H1 (cell line): ENCODE measurements at regions not wholly inside any gene's neighbourhood (a gene's known extent, or its start where the extent isn't known, plus 50 kb on each side); places are given as distances from the start of the nearest gene placed in this dataset.

Experiments used
- CTCF ChIA-PET: fragments of 300-600 bp; sonication (Branson Sonifier 250); formaldehyde crosslinking; loops from one replicate; lab custom pipeline; 2021; ENCODE audit not compliant: partially characterized antibody; lab: Charles Lee
- POLR2A ChIA-PET: fragments of 300-600 bp; sonication (Branson Sonifier 250); formaldehyde crosslinking; loops from one replicate; lab custom pipeline; 2021; ENCODE audit warnings: inconsistent platforms; ENCODE audit not compliant: partially characterized antibody; lab: Charles Lee
- DNase-seq, 2 experiments: peaks; one replicate each; pipeline versions ENCODE4 v3.0.0 to v3.0.0-alpha.2; 2010 to 2022; ENCODE audit warnings: low spot score in 2 of 2, low read depth in 1 of 2, mixed read lengths in 1 of 2
- FAIRE-seq: peaks from 2 replicates; lab custom pipeline; 2011; peaks lifted over from hg19 to GRCh38; lab: Jason Lieb, UNC
- H2AFZ ChIP-seq: 2 replicates; pipeline ENCODE4 v1.8.1; 2012; ENCODE audit warnings: low read length, inconsistent platforms
- H2AK5ac ChIP-seq: 2 replicates; pipeline ENCODE4 v1.6.1; 2013; ENCODE audit warnings: low read depth, low read length
- H2BK120ac ChIP-seq: replicated peaks from 2 replicates; pipeline ENCODE3; 2013; ENCODE audit warnings: low read depth, low read length, inconsistent platforms
- H2BK12ac ChIP-seq: 2 replicates; pipeline ENCODE4 v1.6.1; 2013; ENCODE audit warnings: low read depth, low read length
- H2BK15ac ChIP-seq: 2 replicates; pipeline ENCODE4 v1.6.1; 2013; ENCODE audit warnings: low read length
- H2BK20ac ChIP-seq: 2 replicates; pipeline ENCODE4 v1.6.1; 2013; ENCODE audit warnings: low read length
- H2BK5ac ChIP-seq: 2 replicates; pipeline ENCODE4 v1.6.1; 2013; ENCODE audit warnings: low read depth, low read length
- H3K14ac ChIP-seq: 2 replicates; pipeline ENCODE4 v1.6.1; 2013; ENCODE audit warnings: inconsistent platforms; ENCODE audit not compliant: insufficient read length
- H3K18ac ChIP-seq: 2 replicates; pipeline ENCODE4 v1.6.1; 2013; ENCODE audit warnings: low read length; ENCODE audit errors: extremely low read depth
- H3K23ac ChIP-seq: 2 replicates; pipeline ENCODE4 v1.6.1; 2013; ENCODE audit warnings: inconsistent platforms; ENCODE audit not compliant: insufficient read length
- H3K23me2 ChIP-seq: 2 replicates; pipeline ENCODE4 v1.6.1; 2013; ENCODE audit warnings: low read depth, low read length
- H3K27ac ChIP-seq: 2 replicates; pipeline ENCODE4 v1.6.1; 2011; ENCODE audit warnings: low read depth, low read length, inconsistent platforms
- H3K27me3 ChIP-seq, 4 experiments: replicated peaks in 1 of 4; 1 replicate in 1 of 4; 2 replicates in 3 of 4; pipeline versions ENCODE4 v1.6.1 to v1.8.1; 2011 to 2013; ENCODE audit warnings: low read length in 3 of 4, mild to moderate bottlenecking in 3 of 4, inconsistent platforms in 2 of 4, mixed read lengths in 2 of 4, moderate library complexity in 1 of 4; ENCODE audit not compliant: control insufficient read depth in 3 of 4, insufficient read depth in 3 of 4; ENCODE audit errors: extremely low read depth in 1 of 4
- H3K36me3 ChIP-seq, 4 experiments: 2 replicates each; pipeline versions ENCODE4 v1.6.1 to v1.8.1; 2011 to 2013; ENCODE audit warnings: mild to moderate bottlenecking in 4 of 4, low read length in 3 of 4, moderate library complexity in 2 of 4, control low read depth in 1 of 4, inconsistent platforms in 1 of 4; ENCODE audit not compliant: insufficient read depth in 4 of 4, control insufficient read depth in 2 of 4
- H3K4ac ChIP-seq: replicated peaks from 2 replicates; pipeline ENCODE3; 2013; ENCODE audit warnings: low read length, low read depth, mixed read lengths, inconsistent platforms; ENCODE audit not compliant: insufficient read length
- H3K4me1 ChIP-seq, 4 experiments: replicated peaks in 1 of 4; 1 replicate in 1 of 4; 2 replicates in 3 of 4; pipeline versions ENCODE4 v1.6.1 to v1.8.1; 2011 to 2013; ENCODE audit warnings: low read length in 3 of 4, inconsistent platforms in 2 of 4, mixed read lengths in 1 of 4; ENCODE audit not compliant: insufficient read depth in 4 of 4, control insufficient read depth in 3 of 4
- H3K4me2 ChIP-seq, 2 experiments: 2 replicates each; pipeline versions ENCODE4 v1.6.1 to v1.8.1; 2011 to 2013; ENCODE audit warnings: low read depth in 2 of 2, low read length in 2 of 2, control low read depth in 1 of 2, inconsistent platforms in 1 of 2, mild to moderate bottlenecking in 1 of 2; ENCODE audit not compliant: insufficient read depth in 1 of 2
- H3K4me3 ChIP-seq, 4 experiments: fragments of 200-600, 300-600 bp in 1 of 4; sonication (generic), shearing (Covaris generic), sonication (Bioruptor Twin) in 1 of 4; 2 replicates each; pipeline versions ENCODE4 v1.5.1 to v1.8.1; 2011 to 2016; ENCODE audit warnings: low read length in 4 of 4, low read depth in 3 of 4, control low read depth in 2 of 4, inconsistent platforms in 2 of 4, mild to moderate bottlenecking in 2 of 4, mixed read lengths in 1 of 4, moderate library complexity in 1 of 4; ENCODE audit not compliant: insufficient read depth in 2 of 4; ENCODE audit errors: extremely low read depth in 1 of 4
- H3K56ac ChIP-seq: replicated peaks from 2 replicates; pipeline ENCODE3; 2013; ENCODE audit warnings: low read depth, mild to moderate bottlenecking, mixed read lengths, low read length, inconsistent platforms; ENCODE audit not compliant: insufficient read length
- H3K79me1 ChIP-seq: 2 replicates; pipeline ENCODE4 v1.6.1; 2013; ENCODE audit warnings: low read depth, low read length, control low read depth
- H3K79me2 ChIP-seq, 2 experiments: 2 replicates each; pipeline versions ENCODE4 v1.6.1 to v1.8.1; 2012 to 2013; ENCODE audit warnings: low read length in 2 of 2, mild to moderate bottlenecking in 2 of 2, inconsistent platforms in 1 of 2; ENCODE audit not compliant: insufficient read depth in 2 of 2, control insufficient read depth in 1 of 2
- H3K9ac ChIP-seq, 4 experiments: replicated peaks in 1 of 4; 1 replicate in 1 of 4; 2 replicates in 3 of 4; pipeline versions ENCODE4 v1.6.1 to v1.8.1; 2011 to 2013; ENCODE audit warnings: low read depth in 3 of 4, low read length in 3 of 4, control low read depth in 2 of 4, mild to moderate bottlenecking in 2 of 4, moderate library complexity in 2 of 4, inconsistent platforms in 1 of 4; ENCODE audit errors: extremely low read depth in 1 of 4
- H3K9me3 ChIP-seq, 2 experiments: 2 replicates each; pipeline versions ENCODE4 v1.6.1 to v1.8.1; 2012 to 2013; ENCODE audit warnings: mild to moderate bottlenecking in 2 of 2, moderate library complexity in 2 of 2, control low read depth in 1 of 2, inconsistent platforms in 1 of 2, low read depth in 1 of 2, low read length in 1 of 2, mixed read lengths in 1 of 2; ENCODE audit not compliant: insufficient read depth in 2 of 2
- H4K20me1 ChIP-seq, 2 experiments: replicated peaks in 1 of 2; 2 replicates each; pipeline versions ENCODE3 to v1.8.1; 2011 to 2013; ENCODE audit warnings: inconsistent platforms in 2 of 2, low read length in 2 of 2, mild to moderate bottlenecking in 1 of 2; ENCODE audit not compliant: insufficient read depth in 2 of 2, control insufficient read depth in 1 of 2
- H4K5ac ChIP-seq: 2 replicates; pipeline ENCODE4 v1.6.1; 2013; ENCODE audit warnings: low read length, low read depth, mixed read lengths, inconsistent platforms; ENCODE audit not compliant: insufficient read length
- H4K8ac ChIP-seq: 2 replicates; pipeline ENCODE4 v1.8.0; 2013; ENCODE audit warnings: mild to moderate bottlenecking, moderate library complexity, low read length, inconsistent platforms; ENCODE audit not compliant: insufficient read depth; ENCODE audit errors: extremely low read depth
- H4K91ac ChIP-seq: replicated peaks from 2 replicates; pipeline ENCODE3; 2013; ENCODE audit warnings: low read length, mixed read lengths, inconsistent platforms; ENCODE audit not compliant: insufficient read length
- CBX5 ChIP-seq: fragments of 300-800, 300-1000 bp; sonication (generic); IDR thresholded peaks from 2 replicates; pipeline ENCODE4 v1.7.1; 2016; ENCODE audit warnings: antibody characterized with exemption, low read length, low read depth
- CREB1 ChIP-seq: IDR thresholded peaks from 2 replicates; pipeline ENCODE4 v1.6.1; 2012; ENCODE audit warnings: inconsistent platforms
- KDM1A ChIP-seq: fragments of 200-600, 300-600 bp; sonication (generic); IDR thresholded peaks from 2 replicates; pipeline ENCODE4 v1.7.1; 2016; ENCODE audit warnings: mild to moderate bottlenecking, low read length, borderline replicate concordance
- RAD21 ChIP-seq, 2 experiments: IDR thresholded peaks in 1 of 2; conservative IDR thresholded peaks in 1 of 2; 2 replicates each; pipeline ENCODE4 v1.6.1; 2011; ENCODE audit warnings: low read depth in 2 of 2, low read length in 2 of 2, improper control_type of control experiment in 1 of 2, inconsistent platforms in 1 of 2, mild to moderate bottlenecking in 1 of 2, moderate library complexity in 1 of 2
- SUZ12 ChIP-seq: fragments of 200-600 bp; sonication (generic); IDR thresholded peaks from 2 replicates; pipeline ENCODE4 v1.6.1; 2012; ENCODE audit warnings: mild to moderate bottlenecking, inconsistent platforms, low read length, moderate library complexity, mixed read lengths
- WGBS, 2 experiments: shearing (Covaris generic) in 1 of 2; methylation state at CpG; one replicate each; pipeline versions ENCODE4 v1.1.6 to v1.1.7; 2013 to 2015; ENCODE audit warnings: low lambda C conversion rate in 2 of 2, mixed read lengths in 2 of 2, inconsistent platforms in 1 of 2, low coverage in 1 of 2, missing lambda C conversion rate in 1 of 2; ENCODE audit not compliant: insufficient replicate concordance in 2 of 2, insufficient coverage in 1 of 2, insufficient read length in 1 of 2; ENCODE audit errors: extremely low coverage in 1 of 2, missing lambda C conversion rate in 1 of 2; 5-methylcytosine and 5-hydroxymethylcytosine counted together

DNA sequence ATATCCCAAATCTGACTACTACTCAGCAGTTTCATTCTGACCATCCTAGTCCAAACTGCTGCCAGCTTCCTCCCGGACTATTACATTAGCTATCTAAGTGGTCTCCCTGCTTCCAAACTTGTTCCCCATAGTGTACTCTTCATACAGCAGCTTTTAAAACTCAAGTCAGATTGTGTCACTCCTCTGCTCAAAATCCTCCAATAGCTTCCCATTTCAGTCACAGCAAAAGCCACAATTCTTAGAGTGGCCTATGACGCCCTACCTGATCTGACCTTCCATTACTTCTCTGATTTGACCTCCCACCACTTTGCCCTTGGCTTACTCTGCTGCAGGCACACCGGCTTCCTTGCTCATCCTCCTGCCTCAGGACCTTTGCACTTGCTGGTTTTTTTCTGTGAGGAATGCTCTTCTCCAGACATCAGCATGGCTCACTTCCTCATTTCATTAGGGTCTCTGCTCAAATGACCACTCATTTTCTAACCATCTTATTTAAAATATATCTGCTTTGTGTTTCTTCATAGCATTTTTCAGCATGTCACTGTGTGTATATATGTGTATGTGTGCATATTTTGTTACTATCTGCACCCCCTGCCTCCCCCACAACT, 111.1 kb upstream of the DTNBP1 start:
- ChIA-PET CTCF (no interaction called here), POLR2A (interaction anchor here (0.6 kb wide), 1 partner anchor 111 kb away, joined by 3 read pairs; no protein-coding TSS in a partner anchor)
- FAIRE-seq = no peak
- no peak overlapping the region for H3K56ac ChIP-seq
- H3K18ac ChIP-seq = no peak overlapping the region
- no peak overlapping the region for H4K8ac ChIP-seq
- no peak overlapping the region for H3K4me3 ChIP-seq
- H4K91ac ChIP-seq = no peak overlapping the region
- no peaks in the 10 kb centered on the region for H3K79me1 ChIP-seq
- H2BK12ac ChIP-seq = no peak overlapping the region
- 94% methylated on average over 3 of the region's 3 CpGs; no CpG with 5 or more reads in 1 of the 2 experiments for WGBS, 2 experiments
- no peak overlapping the region for H3K4me2 ChIP-seq
- H3K79me2 ChIP-seq = no peaks in the 10 kb centered on the region
- no peaks in the 10 kb centered on the region for H4K20me1 ChIP-seq
- no peak overlapping the region for H3K23ac ChIP-seq
- H2BK120ac ChIP-seq = no peak overlapping the region
- no peak overlapping the region for H2AFZ ChIP-seq
- no peaks in the 10 kb centered on the region for H3K23me2 ChIP-seq
- H2BK5ac ChIP-seq = no peak overlapping the region
- no peak overlapping the region for H3K4ac ChIP-seq
- DNase-seq = no peak
- H3K4me1 ChIP-seq = no peaks in the 10 kb centered on the region
- H3K27me3 ChIP-seq = no peaks in the 10 kb centered on the region
- H3K14ac ChIP-seq = no peak overlapping the region
- H3K27ac ChIP-seq = no peak overlapping the region
- no peaks in the 10 kb centered on the region for H3K36me3 ChIP-seq
- no peak for TF ChIP-seq KDM1A
- TF ChIP-seq SUZ12 = no peak
- TF ChIP-seq CBX5 = no peak
- TF ChIP-seq CREB1 = no peak
- no peak for TF ChIP-seq RAD21 (IDR thresholded peaks at IDR 0.05 in 1 of 2, conservative IDR thresholded peaks at IDR 0.05 in 1 of 2; ENCODE audit: low read depth in 2 of 2, low read length in 2 of 2)
- H2AK5ac ChIP-seq = no peak overlapping the region
- H3K9me3 ChIP-seq = no peaks in the 10 kb centered on the region
- H2BK15ac ChIP-seq = no peak overlapping the region
- no peak overlapping the region for H2BK20ac ChIP-seq
- H4K5ac ChIP-seq = no peak overlapping the region
- H3K9ac ChIP-seq = peak overlapping the region in 1 of 4 experiments; percentile 10; a peak in 1 of 7 replicates
